Suprapubic skin (tissue), 4 donors: ENCODE measurements at regions not wholly inside any gene's neighbourhood (a gene's known extent, or its start where the extent isn't known, plus 50 kb on each side); places are given as distances from the start of the nearest gene placed in this dataset.

Experiments used
- CTCF ChIP-seq, 2 donors: fragments of 200-600 bp in 1 of 2; fragments of 450-650 bp in 1 of 2; sonication (generic) in 1 of 2; IDR thresholded peaks; one replicate each; pipeline ENCODE4 v1.5.1; 2016 to 2019; ENCODE audit warnings: antibody characterized with exemption in 2 of 2, mild to moderate bottlenecking in 1 of 2, moderate library complexity in 1 of 2
- EP300 ChIP-seq: sonication (generic); formaldehyde crosslinking; IDR thresholded peaks from one replicate; pipeline ENCODE4 v1.6.1; 2017; ENCODE audit warnings: antibody characterized with exemption
- POLR2A ChIP-seq, 2 donors: fragments of 450-650 bp; IDR thresholded peaks; one replicate each; pipeline ENCODE4 v1.6.1; 2017; ENCODE audit warnings: antibody characterized with exemption in 2 of 2, mild to moderate bottlenecking in 2 of 2, moderate library complexity in 2 of 2
- POLR2AphosphoS5 ChIP-seq, 3 donors: sonication (generic); formaldehyde crosslinking; IDR thresholded peaks; one replicate each; pipeline ENCODE4 v1.6.1; 2017; ENCODE audit warnings: antibody characterized with exemption in 3 of 3

- no peak for TF ChIP-seq CTCF (IDR thresholded peaks at IDR 0.05)
- no peak for TF ChIP-seq POLR2A (IDR thresholded peaks at IDR 0.05)
- TF ChIP-seq POLR2AphosphoS5 (IDR thresholded peaks at IDR 0.05): no peak
- no peak for TF ChIP-seq EP300
These were observed 115.0 kb upstream of the HAND1 start for GRCh38 chr5:154593071-154593470.
